ENCODE measurements at regions not wholly inside any gene's neighbourhood (a gene's known extent, or its start where the extent isn't known, plus 50 kb on each side); places are given as distances from the start of the nearest gene placed in this dataset.

GRCh38 chr7:86950360-86950759, 109.1 kb downstream of the ELAPOR2 start:
- H3K4me3 ChIP-seq (ENCODE audit: low read depth in 1 of 2, low read length in 2 of 2), result no peak overlapping the region
- H3K4me1 ChIP-seq (ENCODE audit: control insufficient read depth in 1 of 2, insufficient read depth in 2 of 2, low read length in 2 of 2), result no peaks in the 10 kb centered on the region
- H3K27me3 ChIP-seq (ENCODE audit: control insufficient read depth in 1 of 2, insufficient read depth in 2 of 2, low read length in 2 of 2), result no peaks in the 10 kb centered on the region
- H3K36me3 ChIP-seq (ENCODE audit: control insufficient read depth in 1 of 2, insufficient read depth in 2 of 2, low read length in 2 of 2), result no peaks in the 10 kb centered on the region
- H3K27ac ChIP-seq (ENCODE audit: low read depth, low read length), result no peak overlapping the region
- H3K9ac ChIP-seq (ENCODE audit: low read depth in 1 of 2, low read length in 2 of 2), result no peak overlapping the region
- no peaks in the 10 kb centered on the region for H3K9me3 ChIP-seq (ENCODE audit: control insufficient read depth in 1 of 2, low read length in 2 of 2)

GRCh38 chr7:86949779-86950260, 109.6 kb downstream of the ELAPOR2 start:
- Histone ChIP-seq H3K27ac (ENCODE audit: low read depth, low read length) (no peak overlapping the region), H3K4me1 (ENCODE audit: control insufficient read depth in 1 of 2, insufficient read depth in 2 of 2, low read length in 2 of 2) (no peaks in the 10 kb centered on the region), H3K27me3 (ENCODE audit: control insufficient read depth in 1 of 2, insufficient read depth in 2 of 2, low read length in 2 of 2) (no peaks in the 10 kb centered on the region), H3K4me3 (ENCODE audit: low read depth in 1 of 2, low read length in 2 of 2) (no peak overlapping the region), H3K9me3 (ENCODE audit: control insufficient read depth in 1 of 2, low read length in 2 of 2) (no peaks in the 10 kb centered on the region), H3K36me3 (ENCODE audit: control insufficient read depth in 1 of 2, insufficient read depth in 2 of 2, low read length in 2 of 2) (no peaks in the 10 kb centered on the region), H3K9ac (ENCODE audit: low read depth in 1 of 2, low read length in 2 of 2) (no peak overlapping the region)

GRCh38 chr7:86949052-86949778, 110.2 kb downstream of the ELAPOR2 start:
- H3K27ac ChIP-seq (ENCODE audit: low read depth, low read length), result no peak overlapping the region
- H3K9ac ChIP-seq (ENCODE audit: low read depth in 1 of 2, low read length in 2 of 2), result no peak overlapping the region
- H3K4me1 ChIP-seq (ENCODE audit: control insufficient read depth in 1 of 2, insufficient read depth in 2 of 2, low read length in 2 of 2), result no peaks in the 10 kb centered on the region
- H3K27me3 ChIP-seq (ENCODE audit: control insufficient read depth in 1 of 2, insufficient read depth in 2 of 2, low read length in 2 of 2), result no peaks in the 10 kb centered on the region
- no peaks in the 10 kb centered on the region for H3K36me3 ChIP-seq (ENCODE audit: control insufficient read depth in 1 of 2, insufficient read depth in 2 of 2, low read length in 2 of 2)
- H3K9me3 ChIP-seq (ENCODE audit: control insufficient read depth in 1 of 2, low read length in 2 of 2), result no peaks in the 10 kb centered on the region
- H3K4me3 ChIP-seq (ENCODE audit: low read depth in 1 of 2, low read length in 2 of 2), result no peak overlapping the region

GRCh38 chr7:86947929-86948328, 111.5 kb downstream of the ELAPOR2 start:
- no peaks in the 10 kb centered on the region for H3K9me3 ChIP-seq (ENCODE audit: control insufficient read depth in 1 of 2, low read length in 2 of 2)
- no peaks in the 10 kb centered on the region for H3K4me1 ChIP-seq (ENCODE audit: control insufficient read depth in 1 of 2, insufficient read depth in 2 of 2, low read length in 2 of 2)
- no peak overlapping the region for H3K4me3 ChIP-seq (ENCODE audit: low read depth in 1 of 2, low read length in 2 of 2)
- H3K36me3 ChIP-seq (ENCODE audit: control insufficient read depth in 1 of 2, insufficient read depth in 2 of 2, low read length in 2 of 2), result no peaks in the 10 kb centered on the region
- H3K27ac ChIP-seq (ENCODE audit: low read depth, low read length), result no peak overlapping the region
- no peaks in the 10 kb centered on the region for H3K27me3 ChIP-seq (ENCODE audit: control insufficient read depth in 1 of 2, insufficient read depth in 2 of 2, low read length in 2 of 2)
- no peak overlapping the region for H3K9ac ChIP-seq (ENCODE audit: low read depth in 1 of 2, low read length in 2 of 2)

GRCh38 chr7:86943447-86943846, 116.0 kb downstream of the ELAPOR2 start:
- no peak overlapping the region for H3K27ac ChIP-seq (ENCODE audit: low read depth, low read length)
- H3K27me3 ChIP-seq (ENCODE audit: control insufficient read depth in 1 of 2, insufficient read depth in 2 of 2, low read length in 2 of 2), result no peaks in the 10 kb centered on the region
- H3K4me3 ChIP-seq (ENCODE audit: low read depth in 1 of 2, low read length in 2 of 2), result no peak overlapping the region
- H3K9me3 ChIP-seq (ENCODE audit: control insufficient read depth in 1 of 2, low read length in 2 of 2), result no peaks in the 10 kb centered on the region
- no peak overlapping the region for H3K9ac ChIP-seq (ENCODE audit: low read depth in 1 of 2, low read length in 2 of 2)
- H3K4me1 ChIP-seq (ENCODE audit: control insufficient read depth in 1 of 2, insufficient read depth in 2 of 2, low read length in 2 of 2), result no peaks in the 10 kb centered on the region
- no peaks in the 10 kb centered on the region for H3K36me3 ChIP-seq (ENCODE audit: control insufficient read depth in 1 of 2, insufficient read depth in 2 of 2, low read length in 2 of 2)

GRCh38 chr7:86942995-86943394, 116.5 kb downstream of the ELAPOR2 start:
- Histone ChIP-seq H3K27ac (ENCODE audit: low read depth, low read length) (no peak overlapping the region), H3K4me3 (ENCODE audit: low read depth in 1 of 2, low read length in 2 of 2) (no peak overlapping the region)

GRCh38 chr7:86942081-86942480, 117.4 kb downstream of the ELAPOR2 start:
- H3K36me3 ChIP-seq (ENCODE audit: control insufficient read depth in 1 of 2, insufficient read depth in 2 of 2, low read length in 2 of 2), result no peaks in the 10 kb centered on the region
- no peaks in the 10 kb centered on the region for H3K9me3 ChIP-seq (ENCODE audit: control insufficient read depth in 1 of 2, low read length in 2 of 2)
- H3K27me3 ChIP-seq (ENCODE audit: control insufficient read depth in 1 of 2, insufficient read depth in 2 of 2, low read length in 2 of 2), result no peaks in the 10 kb centered on the region
- H3K4me3 ChIP-seq (ENCODE audit: low read depth in 1 of 2, low read length in 2 of 2), result no peak overlapping the region
- no peak overlapping the region for H3K9ac ChIP-seq (ENCODE audit: low read depth in 1 of 2, low read length in 2 of 2)
- no peaks in the 10 kb centered on the region for H3K4me1 ChIP-seq (ENCODE audit: control insufficient read depth in 1 of 2, insufficient read depth in 2 of 2, low read length in 2 of 2)
- H3K27ac ChIP-seq (ENCODE audit: low read depth, low read length), result no peak overlapping the region

More at GRCh38 chr7:86942995-86943394, 116.5 kb downstream of the ELAPOR2 start:
- H3K4me1 ChIP-seq (ENCODE audit: control insufficient read depth in 1 of 2, insufficient read depth in 2 of 2, low read length in 2 of 2), result no peaks in the 10 kb centered on the region
- no peak overlapping the region for H3K9ac ChIP-seq (ENCODE audit: low read depth in 1 of 2, low read length in 2 of 2)
- H3K27me3 ChIP-seq (ENCODE audit: control insufficient read depth in 1 of 2, insufficient read depth in 2 of 2, low read length in 2 of 2), result no peaks in the 10 kb centered on the region
- no peaks in the 10 kb centered on the region for H3K9me3 ChIP-seq (ENCODE audit: control insufficient read depth in 1 of 2, low read length in 2 of 2)
- H3K36me3 ChIP-seq (ENCODE audit: control insufficient read depth in 1 of 2, insufficient read depth in 2 of 2, low read length in 2 of 2), result no peaks in the 10 kb centered on the region

- Histone ChIP-seq H3K9me3 (ENCODE audit: control insufficient read depth in 1 of 2, low read length in 2 of 2) (no peaks in the 10 kb centered on the region), H3K4me1 (ENCODE audit: control insufficient read depth in 1 of 2, insufficient read depth in 2 of 2, low read length in 2 of 2) (no peaks in the 10 kb centered on the region), H3K4me3 (ENCODE audit: low read depth in 1 of 2, low read length in 2 of 2) (no peak overlapping the region), H3K27ac (ENCODE audit: low read depth, low read length) (no peak overlapping the region), H3K36me3 (ENCODE audit: control insufficient read depth in 1 of 2, insufficient read depth in 2 of 2, low read length in 2 of 2) (no peaks in the 10 kb centered on the region), H3K27me3 (ENCODE audit: control insufficient read depth in 1 of 2, insufficient read depth in 2 of 2, low read length in 2 of 2) (no peaks in the 10 kb centered on the region), H3K9ac (ENCODE audit: low read depth in 1 of 2, low read length in 2 of 2) (no peak overlapping the region)
These were observed 120.1 kb downstream of the ELAPOR2 start for GRCh38 chr7:86939197-86939814.

- no peak overlapping the region for H3K4me3 ChIP-seq (ENCODE audit: low read depth in 1 of 2, low read length in 2 of 2)
- H3K36me3 ChIP-seq (ENCODE audit: control insufficient read depth in 1 of 2, insufficient read depth in 2 of 2, low read length in 2 of 2), result no peaks in the 10 kb centered on the region
- no peaks in the 10 kb centered on the region for H3K4me1 ChIP-seq (ENCODE audit: control insufficient read depth in 1 of 2, insufficient read depth in 2 of 2, low read length in 2 of 2)
- H3K9me3 ChIP-seq (ENCODE audit: control insufficient read depth in 1 of 2, low read length in 2 of 2), result no peaks in the 10 kb centered on the region
- no peaks in the 10 kb centered on the region for H3K27me3 ChIP-seq (ENCODE audit: control insufficient read depth in 1 of 2, insufficient read depth in 2 of 2, low read length in 2 of 2)
- no peak overlapping the region for H3K27ac ChIP-seq (ENCODE audit: low read depth, low read length)
- H3K9ac ChIP-seq (ENCODE audit: low read depth in 1 of 2, low read length in 2 of 2), result no peak overlapping the region
These were observed 122.0 kb downstream of the ELAPOR2 start for GRCh38 chr7:86937363-86937878.

GRCh38 chr7:86933295-86933845, 126.1 kb downstream of the ELAPOR2 start:
- H3K4me1 ChIP-seq (ENCODE audit: control insufficient read depth in 1 of 2, insufficient read depth in 2 of 2, low read length in 2 of 2), result no peaks in the 10 kb centered on the region
- no peaks in the 10 kb centered on the region for H3K36me3 ChIP-seq (ENCODE audit: control insufficient read depth in 1 of 2, insufficient read depth in 2 of 2, low read length in 2 of 2)
- H3K4me3 ChIP-seq (ENCODE audit: low read depth in 1 of 2, low read length in 2 of 2), result no peak overlapping the region
- no peaks in the 10 kb centered on the region for H3K27me3 ChIP-seq (ENCODE audit: control insufficient read depth in 1 of 2, insufficient read depth in 2 of 2, low read length in 2 of 2)
- no peaks in the 10 kb centered on the region for H3K9me3 ChIP-seq (ENCODE audit: control insufficient read depth in 1 of 2, low read length in 2 of 2)
- no peak overlapping the region for H3K27ac ChIP-seq (ENCODE audit: low read depth, low read length)
- no peak overlapping the region for H3K9ac ChIP-seq (ENCODE audit: low read depth in 1 of 2, low read length in 2 of 2)
